HG02884 (cell line): ENCODE measurements at regions not wholly inside any gene's neighbourhood (a gene's known extent, or its start where the extent isn't known, plus 50 kb on each side); places are given as distances from the start of the nearest gene placed in this dataset.
"Not testable (repeated sequence)": the region's sequence is repeated elsewhere in the genome, so short reads cannot be mapped to it uniquely, and the experiment has no call there.

Source experiments
- ATAC-seq: cut with Tn5 transposase; IDR thresholded peaks from one replicate; pipeline ENCODE4 v1.9.1; 2021; ENCODE audit warnings: mild to moderate bottlenecking, moderate library complexity; ENCODE audit not compliant: unreplicated experiment

- no peak for ATAC-seq
These were observed 215.3 kb downstream of the RND3 start for GRCh38 chr2:150271952-150272802.

GRCh38 chr2:150267651-150268415, 219.6 kb downstream of the RND3 start:
- ATAC-seq = no peak

- no peak for ATAC-seq
These were observed 220.5 kb downstream of the RND3 start for GRCh38 chr2:150266931-150267330.

GRCh38 chr2:150264442-150264841, 223.0 kb downstream of the RND3 start:
- no peak for ATAC-seq

GRCh38 chr2:150261691-150262090, 225.8 kb downstream of the RND3 start:
- no peak for ATAC-seq

- ATAC-seq = no peak
These were observed 226.8 kb downstream of the RND3 start for GRCh38 chr2:150260636-150261035.

GRCh38 chr2:150259746-150260145, 227.7 kb downstream of the RND3 start:
- ATAC-seq = no peak

- no peak for ATAC-seq
These were observed 228.6 kb downstream of the RND3 start for GRCh38 chr2:150258781-150259307.

GRCh38 chr2:150256736-150257135, 230.7 kb downstream of the RND3 start:
- no peak for ATAC-seq

- ATAC-seq = no peak
These were observed 231.9 kb downstream of the RND3 start for GRCh38 chr2:150255528-150255927.

- ATAC-seq = not testable (repeated sequence)
These were observed 237.7 kb downstream of the RND3 start for GRCh38 chr2:150249735-150250134.

GRCh38 chr2:150247481-150247880, 240.0 kb downstream of the RND3 start:
- ATAC-seq = no peak

- no peak for ATAC-seq
These were observed 252.6 kb downstream of the RND3 start for GRCh38 chr2:150234787-150235446.

GRCh38 chr2:150232871-150233270, 254.6 kb downstream of the RND3 start:
- ATAC-seq = no peak

GRCh38 chr2:150232321-150232720, 255.1 kb downstream of the RND3 start:
- no peak for ATAC-seq

GRCh38 chr2:150230616-150231015, 256.9 kb downstream of the RND3 start:
- no peak for ATAC-seq

GRCh38 chr2:150230004-150230403, 257.5 kb downstream of the RND3 start:
- ATAC-seq = no peak

- no peak for ATAC-seq
These were observed 258.5 kb downstream of the RND3 start for GRCh38 chr2:150228936-150229335.

- ATAC-seq = no peak
These were observed 262.4 kb downstream of the RND3 start for GRCh38 chr2:150225030-150225429.

- no peak for ATAC-seq
These were observed 263.1 kb downstream of the RND3 start for GRCh38 chr2:150224321-150224720.

- ATAC-seq = no peak
These were observed 264.5 kb downstream of the RND3 start for GRCh38 chr2:150222942-150223341.
